NCI-H1092 (cell line): ENCODE measurements at regions not wholly inside any gene's neighbourhood (a gene's known extent, or its start where the extent isn't known, plus 50 kb on each side); places are given as distances from the start of the nearest gene placed in this dataset.

Experiments
- DNase-seq: peaks from one replicate; lab custom pipeline; 2025; lab: John Stamatoyannopoulos, UW

DNA sequence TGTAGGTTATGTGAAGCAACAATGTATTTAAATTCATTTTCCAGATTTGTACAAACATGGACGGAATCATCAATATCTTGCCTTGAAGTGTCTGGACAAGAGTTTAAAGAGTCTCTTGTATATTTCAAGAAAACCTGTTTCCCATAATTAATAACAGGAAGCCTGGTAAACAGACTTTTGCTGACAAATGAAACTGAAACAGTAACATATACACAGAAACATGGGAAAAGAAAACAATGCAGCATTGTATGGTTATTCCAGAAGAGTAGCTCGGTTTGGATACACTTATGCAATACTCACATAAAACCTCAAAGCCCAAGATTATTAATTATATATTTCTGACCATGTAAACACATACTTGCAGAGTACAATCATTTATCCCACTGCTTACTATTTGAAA, 265.5 kb downstream of the PTPRC start:
- DNase-seq: no peak

DNA sequence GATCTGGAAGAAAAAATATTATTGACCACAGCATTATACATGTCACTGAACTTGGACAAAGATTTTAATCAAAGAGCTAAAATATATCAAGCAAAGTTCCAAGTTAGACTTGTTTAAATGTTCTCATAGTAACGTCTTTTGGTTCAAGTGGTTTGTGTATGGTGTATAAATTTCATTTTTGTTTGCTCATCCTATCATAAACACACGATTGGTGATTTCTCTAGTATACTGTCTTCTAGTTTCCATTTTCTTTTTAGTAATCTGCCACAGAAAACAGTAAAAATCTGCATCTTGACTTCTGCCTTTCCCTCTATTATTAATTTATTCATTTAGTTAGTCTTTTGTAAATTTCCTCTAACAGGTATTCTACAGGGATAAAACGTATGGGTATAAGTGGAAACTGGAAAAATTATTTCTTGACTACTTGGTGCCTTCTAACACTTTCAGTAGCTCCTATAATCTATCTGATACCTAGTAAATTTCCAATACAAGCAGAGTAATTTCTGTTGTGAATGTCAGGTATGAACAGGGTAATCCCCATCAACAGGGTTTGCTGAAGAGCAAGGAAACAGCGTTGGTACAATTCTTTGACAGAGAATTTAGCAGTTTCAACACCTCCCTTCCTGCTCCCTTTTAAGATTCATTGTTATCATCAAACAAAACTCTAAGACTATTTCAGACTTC, 268.0 kb downstream of the PTPRC start:
- DNase-seq: no peak

DNA sequence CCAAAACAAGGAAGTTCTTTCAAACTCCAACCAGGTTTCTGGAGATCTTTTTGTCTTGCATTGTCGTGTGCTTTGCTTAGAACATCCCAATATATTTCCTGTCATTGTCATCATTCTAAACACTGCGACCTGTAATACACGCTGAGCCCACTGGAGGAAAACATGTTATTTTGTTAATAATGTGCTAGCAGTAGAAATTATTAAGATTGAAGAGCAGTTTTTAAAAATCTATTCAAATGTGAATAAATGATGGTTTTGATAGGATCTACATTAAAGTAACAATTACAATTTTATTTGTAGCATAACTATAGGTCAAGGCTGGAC, 268.5 kb downstream of the PTPRC start:
- DNase-seq: no peak

DNA sequence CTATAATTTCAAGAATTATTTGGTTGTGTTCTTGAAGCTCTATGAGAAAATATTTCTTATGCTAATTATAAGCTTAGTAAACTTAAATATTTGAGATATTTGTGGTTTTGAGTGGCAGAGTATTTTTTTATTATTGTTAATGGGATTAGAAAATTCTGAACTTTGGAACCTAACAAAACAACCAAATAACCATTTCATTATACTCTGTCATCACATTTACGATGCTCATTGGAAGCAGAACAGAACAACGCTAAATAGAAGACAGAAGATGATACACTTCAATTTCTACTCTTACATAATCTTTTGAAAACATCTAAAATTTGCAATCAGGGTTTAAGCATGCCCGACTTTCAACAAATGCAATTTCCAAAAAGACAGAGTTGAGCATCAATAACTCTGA, 270.2 kb downstream of the PTPRC start:
- no peak for DNase-seq

DNA sequence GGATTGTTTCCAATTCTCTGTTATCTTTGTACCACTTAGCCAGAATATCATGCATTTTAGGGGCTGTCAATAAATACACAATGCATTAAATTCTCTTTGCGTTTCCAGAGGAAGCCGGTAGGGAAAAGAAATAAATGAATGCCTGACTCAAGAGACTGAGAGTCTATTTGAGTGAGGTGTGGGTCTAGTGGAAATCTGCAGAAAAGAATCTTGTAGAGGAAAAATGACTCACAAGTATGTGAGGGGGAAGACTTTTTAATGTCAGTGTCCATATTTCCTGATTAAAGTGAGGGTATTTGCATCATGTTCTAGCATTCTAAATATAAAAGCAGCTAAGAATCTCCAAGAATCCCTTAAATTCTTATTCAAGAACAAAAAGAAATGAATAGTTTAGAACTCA, 271.1 kb downstream of the PTPRC start:
- DNase-seq: no peak

DNA sequence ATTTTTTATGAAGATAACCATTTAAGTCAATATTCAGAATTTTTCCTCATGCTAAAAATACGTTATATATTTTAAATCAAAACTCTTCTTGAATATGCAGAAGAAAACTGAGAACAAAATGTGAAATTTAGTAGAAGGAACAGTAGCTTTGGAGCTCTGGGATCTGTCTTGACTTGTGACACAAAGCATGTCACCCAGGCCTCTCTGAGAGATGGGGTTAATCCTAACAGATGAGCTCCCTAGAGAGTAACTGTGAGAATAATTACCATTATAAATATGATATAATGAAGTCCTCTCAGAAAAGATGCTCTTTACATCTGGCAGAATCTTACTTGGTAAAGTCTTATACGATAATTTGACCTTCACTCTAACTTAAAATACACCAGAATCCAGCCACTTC, 272.0 kb downstream of the PTPRC start:
- no peak for DNase-seq

DNA sequence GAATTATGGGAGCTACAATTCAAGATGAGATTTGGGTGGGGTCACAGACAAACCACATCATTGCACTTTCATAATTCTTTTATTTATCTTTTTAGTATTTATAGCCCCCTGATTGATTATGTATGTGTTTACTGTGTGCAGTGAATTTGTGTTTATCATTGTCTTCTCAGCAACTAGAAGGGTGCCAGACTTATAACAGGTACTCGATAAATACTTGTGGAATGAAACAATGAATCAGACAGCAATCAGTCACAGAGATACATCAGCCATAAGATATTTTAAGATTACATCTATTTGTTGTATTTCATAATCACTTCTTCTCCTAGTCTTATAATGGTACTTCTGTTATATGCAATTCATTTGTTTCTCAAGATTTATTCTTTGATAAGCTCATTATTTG, 273.2 kb downstream of the PTPRC start:
- DNase-seq: no peak

DNA sequence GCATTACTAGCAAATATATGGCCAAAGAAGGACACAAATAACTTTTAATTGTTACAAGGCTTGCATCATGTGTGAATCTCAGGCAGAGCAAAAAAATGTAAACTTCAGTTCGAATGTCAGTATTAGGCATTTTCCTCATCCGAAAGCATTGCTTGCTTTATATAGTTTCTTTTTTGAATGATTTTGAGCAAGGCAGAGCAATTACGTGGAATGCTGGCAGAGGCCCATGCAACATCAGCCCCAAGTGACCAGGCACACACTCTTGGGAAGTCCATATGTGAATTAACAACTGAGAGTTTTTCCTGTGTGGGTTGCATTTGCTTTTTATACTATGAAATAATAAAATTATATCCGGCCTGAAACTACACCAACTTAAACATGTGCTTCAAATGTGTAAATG, 274.8 kb downstream of the PTPRC start:
- no peak for DNase-seq

DNA sequence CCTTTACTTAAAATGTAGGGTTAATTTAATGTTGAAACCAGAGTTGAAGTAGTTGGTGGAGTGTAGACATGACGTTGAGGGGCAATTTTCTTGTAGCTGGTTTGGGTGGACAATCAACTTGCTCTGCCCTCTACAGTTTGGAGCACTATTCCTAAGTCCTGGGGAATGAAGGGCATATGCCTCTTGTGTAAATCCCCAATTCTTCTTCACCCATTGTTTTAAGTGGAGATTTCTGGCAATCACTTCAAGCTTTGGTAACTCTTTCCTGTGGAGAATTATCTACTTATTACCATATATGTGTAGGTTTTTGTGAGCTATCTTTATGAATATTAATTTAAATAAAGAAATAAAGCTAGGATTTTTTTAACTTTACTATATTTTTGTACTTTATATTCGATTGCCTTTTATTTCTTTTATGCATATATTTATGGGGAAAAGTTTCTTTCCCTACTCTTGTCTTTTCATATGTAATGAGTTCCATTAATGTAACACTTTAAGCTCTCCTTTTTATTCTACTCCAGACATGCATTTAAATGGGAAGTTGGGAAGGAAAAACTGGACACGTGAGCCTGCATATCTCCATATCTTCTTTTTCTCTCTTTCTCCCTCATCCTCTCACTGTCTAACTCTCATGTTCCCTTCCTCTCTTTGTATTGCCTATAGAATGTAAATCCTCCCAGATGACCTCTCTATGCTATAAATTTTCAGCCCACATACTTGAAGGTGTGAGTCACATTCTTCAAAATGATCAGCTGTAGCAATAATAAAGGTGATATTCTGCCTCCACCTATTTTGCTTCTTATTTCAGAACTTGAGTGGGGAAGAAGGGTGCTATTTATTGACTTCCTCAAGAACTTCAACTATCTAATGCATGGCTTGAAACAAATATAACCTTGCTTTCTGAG, 276.7 kb downstream of the PTPRC start:
- no peak for DNase-seq

DNA sequence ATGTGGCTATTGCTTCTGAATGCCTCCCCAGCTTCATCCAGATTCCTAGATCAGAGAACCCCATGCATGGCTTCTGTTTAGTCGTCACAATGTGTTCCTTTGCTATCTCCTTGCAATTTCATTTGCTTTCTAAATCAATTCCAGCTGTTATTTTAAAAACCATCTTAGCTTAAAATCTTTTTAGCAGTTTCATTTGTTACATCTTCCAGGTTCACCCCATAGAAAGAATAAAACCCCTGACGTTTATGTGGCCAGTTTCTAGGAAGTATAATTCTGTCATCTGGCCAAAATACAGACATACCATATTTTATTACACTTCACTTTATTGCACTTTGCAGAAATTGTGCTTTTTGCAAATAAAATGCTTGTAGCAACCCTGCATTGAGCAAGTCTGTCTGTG, 278.4 kb downstream of the PTPRC start:
- no peak for DNase-seq

DNA sequence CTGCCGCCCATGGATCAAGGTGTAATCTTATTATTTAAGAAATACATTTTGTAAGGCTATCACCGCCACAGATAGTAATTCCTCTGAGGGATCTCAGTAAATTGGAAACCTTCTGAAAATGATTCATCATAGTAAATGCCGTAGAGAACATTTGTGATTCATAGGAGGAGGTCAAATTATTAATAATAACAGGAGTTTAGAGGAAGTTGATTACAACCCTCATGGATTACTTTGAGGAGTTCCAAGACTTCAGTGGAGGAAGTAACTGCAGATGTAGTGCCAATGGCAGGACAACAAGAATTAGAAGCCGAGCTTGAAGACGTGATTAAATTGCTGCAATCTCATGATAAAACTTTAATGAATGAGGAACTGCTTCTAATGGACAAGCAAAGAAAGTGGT, 280.1 kb downstream of the PTPRC start:
- DNase-seq: no peak

DNA sequence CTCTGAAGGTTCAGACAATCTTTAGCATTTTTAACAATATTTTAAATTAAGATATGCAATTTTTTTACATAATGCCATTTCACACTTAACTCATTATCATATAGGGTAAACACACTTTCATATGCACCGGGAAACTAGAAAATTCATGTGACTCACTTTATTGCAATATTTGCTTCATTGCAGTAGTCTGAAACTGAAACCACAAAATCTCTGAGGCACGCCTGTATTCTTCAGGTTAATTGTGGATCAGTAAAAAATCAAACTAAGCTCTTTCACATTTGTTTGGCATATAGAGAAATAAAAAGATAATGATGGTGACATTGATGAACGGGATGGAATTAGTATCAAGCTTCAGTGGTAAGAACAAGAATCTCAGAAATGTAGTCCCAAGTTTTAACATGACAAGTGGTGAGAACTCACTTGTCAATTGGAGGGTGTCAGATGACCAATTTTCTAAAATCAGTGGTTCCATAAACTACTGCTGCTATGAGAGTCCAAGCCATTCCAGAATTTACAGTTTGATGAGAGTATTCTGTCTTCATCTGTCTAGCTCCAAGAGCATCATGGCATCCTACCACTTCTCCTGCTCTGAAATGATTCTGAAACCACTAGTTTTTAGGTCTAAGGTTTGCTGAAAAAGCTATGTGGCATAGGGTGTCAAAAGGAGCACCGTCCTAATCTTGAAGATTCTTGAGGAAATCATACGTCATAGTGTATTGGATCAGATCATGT, 281.0 kb downstream of the PTPRC start:
- no peak for DNase-seq

DNA sequence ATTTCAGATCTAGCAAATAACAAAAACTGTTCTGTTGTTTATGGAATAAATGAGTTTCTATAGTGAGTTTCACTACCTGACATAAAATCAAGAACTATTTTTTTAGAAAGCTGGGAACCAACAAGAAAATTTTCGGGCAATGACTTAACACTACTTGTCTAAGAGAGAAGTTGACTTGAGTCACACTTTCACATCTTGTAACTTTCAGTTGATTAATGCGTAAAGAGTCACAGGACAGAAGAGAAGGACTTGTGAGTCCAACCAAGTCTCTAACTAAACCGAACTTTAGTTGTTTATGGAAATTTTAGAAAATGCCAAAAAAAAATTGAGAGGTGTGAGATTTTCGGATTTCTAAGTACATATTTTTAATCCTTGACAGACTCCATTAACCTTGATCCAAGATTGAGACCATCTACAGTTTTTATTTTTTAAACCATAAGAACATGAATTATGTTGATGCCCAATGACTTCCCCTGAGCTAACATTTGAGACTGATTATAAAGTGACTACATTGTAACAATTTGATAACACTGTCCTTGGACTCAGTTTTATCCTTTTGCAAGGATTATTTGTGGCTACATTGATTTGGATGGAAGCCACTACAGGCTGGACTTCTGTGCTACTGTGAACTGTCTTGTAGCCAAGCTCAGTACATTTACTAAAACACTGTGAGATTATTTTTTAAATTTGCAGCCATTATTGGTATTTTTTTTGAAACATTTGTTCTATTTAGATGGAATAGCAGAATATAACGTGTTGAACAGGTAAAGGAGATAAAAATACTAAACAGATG, 284.0 kb downstream of the PTPRC start:
- DNase-seq: no peak

DNA sequence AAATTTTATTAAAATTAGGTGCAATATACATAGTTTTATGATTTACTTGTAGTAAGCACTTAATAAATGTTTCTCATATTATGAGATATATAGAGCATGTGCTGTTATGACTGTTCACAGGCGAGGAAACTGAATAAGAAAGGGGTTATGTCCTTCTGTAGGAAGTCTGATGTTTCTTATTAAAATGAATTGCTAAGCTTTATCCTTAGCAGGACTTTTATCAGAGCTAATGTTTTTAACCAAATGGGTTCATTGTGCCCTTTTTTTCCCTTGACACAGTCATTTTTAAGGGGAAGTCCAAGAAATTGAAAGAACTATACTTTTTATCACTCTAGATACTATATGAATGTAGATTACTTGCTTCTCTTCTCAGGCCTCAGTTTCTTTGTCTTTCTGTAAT, 285.2 kb downstream of the PTPRC start:
- no peak for DNase-seq

DNA sequence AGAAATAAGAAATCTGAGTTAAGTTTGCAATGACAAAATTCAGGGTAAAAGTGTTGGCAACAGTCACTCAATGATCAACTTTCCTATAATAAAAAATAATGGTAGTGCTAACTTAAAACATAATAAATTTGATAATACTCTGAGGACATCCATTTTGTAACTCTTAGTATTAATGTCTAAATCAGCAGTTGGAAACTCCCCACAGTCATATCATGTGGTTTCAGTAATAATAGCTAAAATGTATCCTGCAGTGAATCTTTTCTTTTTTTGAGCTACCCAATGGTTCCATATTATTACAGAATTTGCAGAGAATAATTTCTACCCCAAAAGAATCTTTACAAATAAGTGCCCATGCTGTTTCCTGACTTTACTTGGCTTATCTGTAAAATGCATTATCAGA, 286.7 kb downstream of the PTPRC start:
- no peak for DNase-seq

DNA sequence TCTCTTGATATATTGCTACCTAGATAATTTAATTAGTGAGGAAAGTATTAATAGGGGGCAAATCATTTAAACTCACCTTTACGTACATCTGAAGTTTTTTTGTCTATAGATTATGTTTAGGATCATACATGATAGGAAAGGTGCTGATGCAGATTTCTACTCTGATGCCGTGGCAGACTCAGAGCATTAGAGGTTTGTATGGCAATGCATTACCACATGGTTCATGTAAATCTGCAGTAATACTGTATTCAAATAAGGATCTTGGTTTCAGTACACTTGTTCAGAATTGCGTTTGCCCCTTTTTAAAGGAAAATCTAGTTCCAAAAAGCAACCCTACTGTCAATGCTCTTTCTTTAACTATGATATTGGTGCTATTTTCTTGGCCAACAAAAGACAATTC, 288.3 kb downstream of the PTPRC start:
- DNase-seq: no peak

DNA sequence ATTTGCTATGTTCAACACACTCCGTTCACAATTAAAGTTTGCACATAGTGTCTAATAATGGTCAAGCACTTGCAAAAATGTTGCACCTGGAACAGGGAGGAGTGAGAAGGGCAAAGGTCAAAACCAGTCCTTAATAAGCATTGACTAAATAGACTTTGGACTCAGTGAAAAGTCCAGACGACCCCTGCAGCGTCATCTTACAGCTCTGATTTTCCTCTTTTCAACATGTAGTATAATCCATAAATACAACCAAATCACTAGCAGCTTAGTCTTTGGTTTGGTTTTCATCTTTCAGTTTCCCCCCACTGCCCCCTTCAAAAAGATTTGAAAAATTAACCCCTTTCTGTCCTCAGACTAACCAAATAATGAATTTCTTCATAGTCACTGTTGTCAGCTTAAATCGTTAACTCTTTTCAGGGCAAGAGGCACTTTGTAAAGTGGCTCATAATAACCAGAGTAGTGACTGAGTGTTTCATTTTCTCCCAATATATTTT, 290.3 kb downstream of the PTPRC start:
- DNase-seq: no peak

DNA sequence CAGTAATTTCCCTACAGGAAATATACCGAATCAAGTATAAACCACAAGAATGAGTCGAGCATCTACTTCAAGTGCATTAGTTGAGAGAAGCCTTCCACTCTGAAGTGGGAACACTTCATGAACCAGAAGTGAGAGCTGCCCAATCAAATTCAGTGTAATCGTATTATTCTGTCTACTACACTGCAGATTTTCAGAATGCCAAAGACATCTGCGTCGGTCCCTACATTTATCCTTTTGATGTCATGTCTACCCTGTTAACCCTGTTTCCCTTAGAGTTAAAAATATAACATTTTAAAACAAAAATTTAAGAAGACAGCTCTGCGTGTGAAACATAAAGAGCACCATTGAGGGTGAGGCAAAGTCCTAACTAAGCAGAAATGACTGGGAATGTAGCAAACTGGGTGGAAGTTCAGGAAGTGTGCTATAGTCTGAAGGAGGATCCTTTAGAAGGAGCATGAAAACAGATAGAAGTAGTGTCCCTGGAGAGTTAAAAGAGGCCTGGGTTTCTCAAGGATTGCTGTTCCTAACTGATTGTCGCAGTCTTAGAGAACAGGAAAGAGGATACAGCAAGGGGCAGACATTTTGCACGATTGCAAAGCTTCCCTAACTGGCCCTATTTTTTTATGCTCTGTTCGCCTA, 291.2 kb downstream of the PTPRC start:
- no peak for DNase-seq

DNA sequence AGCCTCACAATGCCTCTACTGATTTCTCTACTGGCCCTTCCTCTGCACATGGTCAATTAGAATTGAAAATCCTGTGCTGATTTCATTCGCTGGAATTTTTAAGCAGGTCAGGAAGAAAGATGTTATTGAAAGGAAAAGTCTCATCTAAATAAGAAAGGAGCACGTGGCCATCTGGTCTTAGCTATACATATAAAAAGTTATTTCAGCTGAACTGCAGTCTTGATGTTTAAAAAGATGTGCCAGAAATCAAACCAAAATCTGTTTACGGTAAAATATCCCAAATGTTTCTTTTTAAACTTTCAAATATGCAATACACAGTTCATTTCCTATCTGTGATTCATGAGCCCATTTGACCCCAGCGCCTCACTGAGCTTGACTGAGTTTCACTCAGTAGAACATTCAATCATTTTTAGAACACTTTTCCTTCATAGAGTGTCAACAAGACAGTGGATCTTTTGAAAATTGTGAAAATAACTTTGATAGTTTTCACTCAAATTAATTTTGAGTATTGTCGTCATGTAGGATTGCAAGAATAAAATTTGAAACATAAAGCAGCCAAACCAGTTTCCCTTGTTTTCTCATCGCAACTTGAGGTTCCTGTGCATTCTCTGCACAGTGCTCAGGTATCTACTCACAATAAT, 293.6 kb downstream of the PTPRC start:
- no peak for DNase-seq

DNA sequence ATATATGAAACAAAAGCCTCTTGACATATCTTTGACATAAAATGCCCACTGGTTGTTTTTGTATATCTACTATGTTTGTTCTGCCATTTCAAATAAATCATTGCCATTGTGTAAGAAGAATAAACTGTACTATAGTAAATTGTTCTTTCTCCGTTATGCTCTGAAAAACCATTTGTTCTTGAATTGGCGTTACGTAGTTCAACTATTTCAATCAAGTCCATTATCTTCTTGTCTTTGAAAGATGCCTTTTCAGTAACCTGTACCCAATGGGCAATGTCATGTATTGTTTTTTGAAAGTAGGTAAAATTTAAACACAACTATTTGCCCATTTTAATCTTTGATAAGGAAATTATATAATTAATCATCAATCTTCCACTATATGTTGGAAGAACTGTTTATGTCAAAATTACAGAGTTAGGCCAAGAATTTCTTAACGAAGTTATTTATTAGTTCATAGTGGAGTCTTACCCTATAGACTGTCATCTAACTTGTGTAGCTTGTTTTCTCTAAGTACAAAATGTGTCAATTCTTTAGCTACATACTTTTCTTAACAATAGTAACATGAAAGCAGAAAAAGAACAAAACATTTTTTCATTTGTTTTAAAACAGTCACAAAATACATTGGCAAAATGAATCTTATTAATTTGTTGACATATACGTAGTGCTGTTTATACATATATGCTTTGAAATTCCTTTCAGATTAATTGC, 294.8 kb downstream of the PTPRC start:
- DNase-seq: no peak
